Spleen (tissue), 11 donors: ENCODE measurements at regions not wholly inside any gene's neighbourhood (a gene's known extent, or its start where the extent isn't known, plus 50 kb on each side); places are given as distances from the start of the nearest gene placed in this dataset.

ENCODE experiments used
- DNase-seq: peaks from one replicate; pipeline ENCODE4 v3.0.0-alpha.2; 2020
- H3K27ac ChIP-seq, 8 donors: fragments of 200-600 bp; sonication (generic) in 7 of 8; 1 replicate in 4 of 8; 2 replicates in 4 of 8; pipeline versions ENCODE4 v1.5.0 to v1.8.0; 2016 to 2021; ENCODE audit warnings: inconsistent platforms in 4 of 8, mild to moderate bottlenecking in 4 of 8, moderate library complexity in 1 of 8
- H3K27me3 ChIP-seq, 7 donors: fragments of 200-600 bp; sonication (generic) in 6 of 7; replicated peaks in 1 of 7; 1 replicate in 4 of 7; 2 replicates in 3 of 7; pipeline versions ENCODE4 v1.5.0 to v1.8.0; 2016 to 2021; ENCODE audit warnings: inconsistent platforms in 3 of 7, mild to moderate bottlenecking in 1 of 7
- H3K36me3 ChIP-seq, 6 donors: fragments of 200-600 bp; sonication (generic) in 5 of 6; 1 replicate in 4 of 6; 2 replicates in 2 of 6; pipeline versions ENCODE4 v1.5.0 to v1.8.0; 2016 to 2021; ENCODE audit warnings: inconsistent platforms in 2 of 6
- H3K4me1 ChIP-seq, 6 donors: fragments of 200-600 bp; sonication (generic) in 5 of 6; 1 replicate in 3 of 6; 2 replicates in 3 of 6; pipeline versions ENCODE4 v1.5.0 to v1.8.0; 2016 to 2021; ENCODE audit warnings: inconsistent platforms in 3 of 6
- H3K4me3 ChIP-seq, 8 donors: fragments of 200-600 bp; sonication (generic) in 7 of 8; 1 replicate in 4 of 8; 2 replicates in 4 of 8; pipeline versions ENCODE4 v1.5.0 to v1.8.0; 2016 to 2021; ENCODE audit warnings: inconsistent platforms in 4 of 8, mild to moderate bottlenecking in 4 of 8, moderate library complexity in 2 of 8
- H3K9me3 ChIP-seq, 8 donors: fragments of 200-600 bp; sonication (generic) in 7 of 8; 1 replicate in 4 of 8; 2 replicates in 4 of 8; pipeline versions ENCODE4 v1.5.0 to v1.8.0; 2016 to 2021; ENCODE audit warnings: inconsistent platforms in 4 of 8
- POLR2A ChIP-seq, 3 donors: fragments of 450-650 bp; IDR thresholded peaks; one replicate each; pipeline ENCODE4 v1.5.1; 2017; ENCODE audit warnings: antibody characterized with exemption in 3 of 3, mild to moderate bottlenecking in 1 of 3
- POLR2AphosphoS5 ChIP-seq, 3 donors: sonication (generic); formaldehyde crosslinking; IDR thresholded peaks; one replicate each; pipeline ENCODE4 v1.5.1; 2017; ENCODE audit warnings: antibody characterized with exemption in 3 of 3
- WGBS, 5 donors: extraction: QIAGEN DNeasy Blood & Tissue Kit in 3 of 5; methylation state at CpG; one replicate each; pipeline versions ENCODE4 v1.1.5 to v1.1.7; 2013 to 2018; 5-methylcytosine and 5-hydroxymethylcytosine counted together
- intact Hi-C: fragments of 100-400 bp; cut with DNase I; formaldehyde crosslinking; loops from one replicate; pipeline ENCODE4 v1.15.0; 2023; ENCODE audit warnings: low total_unique reads
- TF ChIP-seq, protein P1 (sequence below), 11 experiments: fragments of 200-600 bp in 7 of 11; fragments of 450-650 bp in 4 of 11; sonication (generic) in 4 of 11; IDR thresholded peaks in 8 of 11; conservative IDR thresholded peaks in 3 of 11; 1 replicate in 7 of 11; 2 replicates in 4 of 11; pipeline versions ENCODE4 v1.4.0 to v1.8.0; 2016 to 2021; ENCODE audit warnings: antibody characterized with exemption in 11 of 11, inconsistent platforms in 4 of 11, mild to moderate bottlenecking in 1 of 11
- donor health status: healthy with polysubstance abuse.
- donor health status: DM: no; HTN: no; CAD: no; lungs with moderate emphysema.
- donor health status: DM: no; HTN: no; CAD: no.
- donor health status: Bipolar disorder and iron deficiency.
- donor health status: healthy.
- donor health status: DM: no; HTN: no; CAD: no.
- donor health status: DM: yes; HTN: yes; CAD: no.

- H3K27me3 ChIP-seq = no peaks in the 10 kb centered on the region
- H3K9me3 ChIP-seq = peaks cover 0 to 3% (median 0%) of the 10 kb centered on the region in 8 donors
- no peak overlapping the region for H3K4me3 ChIP-seq
- intact Hi-C loops = no loop called here
- no peaks in the 10 kb centered on the region for H3K4me1 ChIP-seq
- WGBS, 5 donors = 53 to 79% (median 75%) methylated on average over 1 of the region's 1 CpG
- no peak for DNase-seq
- no peak overlapping the region for H3K27ac ChIP-seq
- TF ChIP-seq, protein P1, sequence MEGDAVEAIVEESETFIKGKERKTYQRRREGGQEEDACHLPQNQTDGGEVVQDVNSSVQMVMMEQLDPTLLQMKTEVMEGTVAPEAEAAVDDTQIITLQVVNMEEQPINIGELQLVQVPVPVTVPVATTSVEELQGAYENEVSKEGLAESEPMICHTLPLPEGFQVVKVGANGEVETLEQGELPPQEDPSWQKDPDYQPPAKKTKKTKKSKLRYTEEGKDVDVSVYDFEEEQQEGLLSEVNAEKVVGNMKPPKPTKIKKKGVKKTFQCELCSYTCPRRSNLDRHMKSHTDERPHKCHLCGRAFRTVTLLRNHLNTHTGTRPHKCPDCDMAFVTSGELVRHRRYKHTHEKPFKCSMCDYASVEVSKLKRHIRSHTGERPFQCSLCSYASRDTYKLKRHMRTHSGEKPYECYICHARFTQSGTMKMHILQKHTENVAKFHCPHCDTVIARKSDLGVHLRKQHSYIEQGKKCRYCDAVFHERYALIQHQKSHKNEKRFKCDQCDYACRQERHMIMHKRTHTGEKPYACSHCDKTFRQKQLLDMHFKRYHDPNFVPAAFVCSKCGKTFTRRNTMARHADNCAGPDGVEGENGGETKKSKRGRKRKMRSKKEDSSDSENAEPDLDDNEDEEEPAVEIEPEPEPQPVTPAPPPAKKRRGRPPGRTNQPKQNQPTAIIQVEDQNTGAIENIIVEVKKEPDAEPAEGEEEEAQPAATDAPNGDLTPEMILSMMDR (IDR thresholded peaks at IDR 0.05 in 8 of 11, conservative IDR thresholded peaks at IDR 0.05 in 3 of 11) = no peak
- TF ChIP-seq POLR2AphosphoS5 (IDR thresholded peaks at IDR 0.05) = no peak
- no peak for TF ChIP-seq POLR2A (IDR thresholded peaks at IDR 0.05)
- no peaks in the 10 kb centered on the region for H3K36me3 ChIP-seq
These were observed 986.1 kb upstream of the FLRT2 start for GRCh38 chr14:84543859-84544258.

GRCh38 chr14:84544486-84545131 lies 985.3 kb upstream of the FLRT2 start:
- Histone ChIP-seq H3K27ac (no peak overlapping the region), H3K9me3 (peaks cover 0 to 7% (median 0%) of the 10 kb centered on the region in 8 donors), H3K27me3 (no peaks in the 10 kb centered on the region), H3K4me1 (no peaks in the 10 kb centered on the region), H3K36me3 (no peaks in the 10 kb centered on the region), H3K4me3 (no peak overlapping the region)
- TF ChIP-seq POLR2AphosphoS5 (IDR thresholded peaks at IDR 0.05) = no peak
- no peak for TF ChIP-seq POLR2A (IDR thresholded peaks at IDR 0.05)
- TF ChIP-seq, protein P1 (IDR thresholded peaks at IDR 0.05 in 8 of 11, conservative IDR thresholded peaks at IDR 0.05 in 3 of 11) = no peak
- 67 to 76% (median 70%) methylated on average over 6 of the region's 6 CpGs for WGBS, 5 donors
- no peak for DNase-seq
- intact Hi-C loops = no loop called here

DNA sequence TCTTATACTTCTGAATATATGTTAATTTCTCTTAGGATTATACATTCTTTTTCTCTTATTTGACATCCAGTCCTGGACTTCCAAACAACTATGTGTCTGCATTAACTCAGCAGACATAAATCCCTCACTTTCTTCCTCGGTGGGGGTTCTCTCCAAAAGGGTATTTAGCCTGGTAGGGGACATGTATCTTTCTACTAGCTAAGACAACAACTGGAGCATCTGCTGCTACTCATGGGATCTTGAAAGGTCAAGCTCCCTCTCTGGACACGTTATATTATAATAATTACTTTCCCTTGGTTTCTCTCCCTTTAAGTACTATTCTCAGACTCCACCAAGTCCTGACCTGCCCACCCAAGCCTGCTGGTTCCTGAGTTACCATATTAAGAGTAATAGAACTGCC lies 983.7 kb upstream of the FLRT2 start:
- Histone ChIP-seq H3K4me1 (no peaks in the 10 kb centered on the region), H3K9me3 (peaks cover 0 to 8% (median 0%) of the 10 kb centered on the region in 8 donors), H3K27ac (no peak overlapping the region), H3K4me3 (no peak overlapping the region), H3K36me3 (no peaks in the 10 kb centered on the region), H3K27me3 (no peaks in the 10 kb centered on the region)
- intact Hi-C loops = no loop called here
- TF ChIP-seq POLR2AphosphoS5 (IDR thresholded peaks at IDR 0.05) = no peak
- TF ChIP-seq, protein P1 (IDR thresholded peaks at IDR 0.05 in 8 of 11, conservative IDR thresholded peaks at IDR 0.05 in 3 of 11) = no peak
- no peak for TF ChIP-seq POLR2A (IDR thresholded peaks at IDR 0.05)
- no peak for DNase-seq
- WGBS, 5 donors = 60 to 74% (median 65%) methylated on average over 2 of the region's 2 CpGs

GRCh38 chr14:84554136-84554535 lies 975.8 kb upstream of the FLRT2 start:
- TF ChIP-seq POLR2A (IDR thresholded peaks at IDR 0.05) = no peak
- H3K27ac ChIP-seq = no peak overlapping the region
- no peak for DNase-seq
- WGBS, 5 donors = 74 to 89% (median 81%) methylated on average over 3 of the region's 3 CpGs
- peaks cover 0 to 22% (median 10%) of the 10 kb centered on the region in 8 donors for H3K9me3 ChIP-seq
- intact Hi-C loops = no loop called here
- H3K4me1 ChIP-seq = no peaks in the 10 kb centered on the region
- no peaks in the 10 kb centered on the region for H3K36me3 ChIP-seq
- no peaks in the 10 kb centered on the region for H3K27me3 ChIP-seq
- H3K4me3 ChIP-seq = no peak overlapping the region
